GM23338 (cell line): ENCODE measurements at regions not wholly inside any gene's neighbourhood (a gene's known extent, or its start where the extent isn't known, plus 50 kb on each side); places are given as distances from the start of the nearest gene placed in this dataset.

Experiments
- CREB1 ChIP-seq: fragments of 250-450 bp; sonication (Bioruptor Pico); IDR thresholded peaks from 2 replicates; pipeline ENCODE4 v1.5.0; 2020; ENCODE audit warnings: low read depth, mild to moderate bottlenecking, moderate library complexity
- EZH2 ChIP-seq: fragments of 200-600 bp; sonication (generic); IDR thresholded peaks from one replicate; pipeline ENCODE4 v1.8.0; 2017; ENCODE audit warnings: antibody characterized with exemption, mild to moderate bottlenecking, low read depth; ENCODE audit not compliant: unreplicated experiment
- EZH2phosphoT487 ChIP-seq: fragments of 200-600 bp; sonication (generic); IDR thresholded peaks from one replicate; pipeline ENCODE4 v1.8.1; 2018; ENCODE audit warnings: antibody characterized with exemption; ENCODE audit not compliant: unreplicated experiment
- JUNB ChIP-seq: IDR thresholded peaks from one replicate; pipeline ENCODE4 v1.6.1; 2016; ENCODE audit warnings: antibody characterized with exemption; ENCODE audit not compliant: unreplicated experiment
- NANOG ChIP-seq: IDR thresholded peaks from 2 replicates; pipeline ENCODE4 v1.6.1; 2016; ENCODE audit warnings: antibody characterized with exemption, borderline replicate concordance
- POLR2AphosphoS5 ChIP-seq: IDR thresholded peaks from 2 replicates; pipeline ENCODE4 v1.6.1; 2016; ENCODE audit warnings: antibody characterized with exemption, low read depth
- REST ChIP-seq: IDR thresholded peaks from one replicate; pipeline ENCODE4 v1.6.1; 2018; ENCODE audit warnings: antibody characterized with exemption; ENCODE audit not compliant: unreplicated experiment
- ZNF462 ChIP-seq: fragments of 250-450 bp; sonication (Bioruptor Pico); IDR thresholded peaks from 2 replicates; pipeline ENCODE4 v1.5.0; 2020; ENCODE audit warnings: mild to moderate bottlenecking, moderate library complexity
- TF ChIP-seq, protein P1 (sequence below), 2 experiments: fragments of 200-600 bp in 1 of 2; sonication (generic) in 1 of 2; conservative IDR thresholded peaks; 2 replicates each; pipeline versions ENCODE4 v1.5.1 to v1.6.1; 2016 to 2017; ENCODE audit warnings: antibody characterized with exemption in 2 of 2, low read depth in 2 of 2, mild to moderate bottlenecking in 2 of 2, moderate library complexity in 1 of 2

GRCh38 chr15:34653992-34654391, 70.5 kb upstream of the GOLGA8B start:
- TF ChIP-seq, protein P1, sequence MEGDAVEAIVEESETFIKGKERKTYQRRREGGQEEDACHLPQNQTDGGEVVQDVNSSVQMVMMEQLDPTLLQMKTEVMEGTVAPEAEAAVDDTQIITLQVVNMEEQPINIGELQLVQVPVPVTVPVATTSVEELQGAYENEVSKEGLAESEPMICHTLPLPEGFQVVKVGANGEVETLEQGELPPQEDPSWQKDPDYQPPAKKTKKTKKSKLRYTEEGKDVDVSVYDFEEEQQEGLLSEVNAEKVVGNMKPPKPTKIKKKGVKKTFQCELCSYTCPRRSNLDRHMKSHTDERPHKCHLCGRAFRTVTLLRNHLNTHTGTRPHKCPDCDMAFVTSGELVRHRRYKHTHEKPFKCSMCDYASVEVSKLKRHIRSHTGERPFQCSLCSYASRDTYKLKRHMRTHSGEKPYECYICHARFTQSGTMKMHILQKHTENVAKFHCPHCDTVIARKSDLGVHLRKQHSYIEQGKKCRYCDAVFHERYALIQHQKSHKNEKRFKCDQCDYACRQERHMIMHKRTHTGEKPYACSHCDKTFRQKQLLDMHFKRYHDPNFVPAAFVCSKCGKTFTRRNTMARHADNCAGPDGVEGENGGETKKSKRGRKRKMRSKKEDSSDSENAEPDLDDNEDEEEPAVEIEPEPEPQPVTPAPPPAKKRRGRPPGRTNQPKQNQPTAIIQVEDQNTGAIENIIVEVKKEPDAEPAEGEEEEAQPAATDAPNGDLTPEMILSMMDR (conservative IDR thresholded peaks at IDR 0.05; ENCODE audit: low read depth in 2 of 2), result no peak
- no peak for TF ChIP-seq EZH2phosphoT487
- no peak for TF ChIP-seq POLR2AphosphoS5
- TF ChIP-seq ZNF462, result no peak
- TF ChIP-seq REST, result no peak
- TF ChIP-seq CREB1, result no peak
- no peak for TF ChIP-seq EZH2
- TF ChIP-seq JUNB, result no peak
- TF ChIP-seq NANOG, result no peak
